ENCODE measurements at regions not wholly inside any gene's neighbourhood (a gene's known extent, or its start where the extent isn't known, plus 50 kb on each side); places are given as distances from the start of the nearest gene placed in this dataset.
"Not testable (repeated sequence)": the region's sequence is repeated elsewhere in the genome, so short reads cannot be mapped to it uniquely, and the experiment has no call there.

- no peak for DNase-seq
Observed at GRCh38 chr10:29229258-29229705, 59.6 kb upstream of the LYZL1 start.

DNA sequence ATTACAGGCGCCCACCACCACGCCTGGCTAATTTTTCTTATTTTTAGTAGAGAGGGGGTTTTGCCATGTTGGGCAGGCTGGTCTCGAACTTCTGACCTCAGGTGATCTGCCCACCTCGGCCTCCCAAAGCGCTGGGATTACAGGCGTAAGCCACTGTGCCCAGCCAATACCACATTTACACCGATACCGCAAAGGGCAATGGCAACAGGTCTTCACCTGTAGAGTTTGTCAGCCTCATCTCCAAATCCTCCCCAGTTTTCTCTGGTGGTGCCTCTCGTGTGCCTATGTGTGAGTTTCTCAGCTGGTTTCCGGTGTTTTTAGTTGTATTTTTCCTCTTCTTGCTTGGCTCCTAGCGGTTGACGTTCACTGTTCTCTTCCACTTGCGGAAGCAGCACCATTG, 52.0 kb upstream of the LYZL1 start:
- DNase-seq, result not testable (repeated sequence)

- DNase-seq, result no peak
Observed at GRCh38 chr10:29237786-29238185, 51.1 kb upstream of the LYZL1 start.

GRCh38 chr10:29238523-29239135, 50.2 kb upstream of the LYZL1 start:
- DNase-seq, result no peak
